ENCODE measurements at regions not wholly inside any gene's neighbourhood (a gene's known extent, or its start where the extent isn't known, plus 50 kb on each side); places are given as distances from the start of the nearest gene placed in this dataset.

DNA sequence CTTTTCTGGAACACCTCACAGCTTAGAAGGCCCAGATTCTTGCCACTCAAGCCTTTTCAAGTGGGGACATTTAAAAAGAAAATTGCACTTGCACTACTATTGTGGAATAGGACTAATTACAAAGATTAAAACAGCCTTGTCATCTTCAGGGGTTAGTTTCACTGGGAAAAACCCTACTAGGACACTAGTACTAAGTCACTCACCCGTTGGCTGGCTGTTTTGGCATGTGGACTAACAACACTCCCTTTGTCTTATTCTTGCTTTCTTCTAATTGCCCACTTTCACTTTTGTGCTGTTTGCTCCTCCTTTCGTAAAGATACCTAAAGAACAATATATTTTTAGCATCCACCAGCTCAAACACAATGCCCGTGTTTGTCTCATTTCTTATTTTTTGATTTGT lies 200.9 kb upstream of the MID1 start:
- H3K27ac Mint-ChIP-seq: no peak overlapping the region
- peaks cover 35% of the 10 kb centered on the region for H3K4me1 Mint-ChIP-seq
- no peaks in the 10 kb centered on the region for H3K36me3 Mint-ChIP-seq (ENCODE audit: low read depth)

DNA sequence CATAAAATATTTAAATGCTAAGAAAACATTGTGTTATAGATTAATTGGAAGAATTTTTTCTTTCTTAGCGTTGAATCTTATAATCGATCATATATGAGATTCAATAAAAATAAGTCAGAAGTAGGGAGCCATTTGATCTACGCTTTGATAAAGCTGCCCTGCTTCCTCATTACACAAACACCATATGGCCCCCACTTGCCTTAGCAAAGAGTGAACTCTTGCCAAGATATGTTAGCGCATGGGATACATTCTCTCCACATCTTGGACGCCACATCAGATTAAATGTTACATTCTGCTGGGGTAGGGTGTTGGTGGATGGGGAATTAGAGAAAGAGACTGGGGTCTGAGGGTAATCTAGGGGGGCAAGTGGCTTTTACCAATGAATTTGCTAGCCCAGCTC lies 207.7 kb upstream of the MID1 start:
- peaks cover 2% of the 10 kb centered on the region for H3K9me3 Mint-ChIP-seq
- H3K27me3 Mint-ChIP-seq (ENCODE audit: low read depth): peaks cover 4% of the 10 kb centered on the region
- TF ChIP-seq, protein P1, sequence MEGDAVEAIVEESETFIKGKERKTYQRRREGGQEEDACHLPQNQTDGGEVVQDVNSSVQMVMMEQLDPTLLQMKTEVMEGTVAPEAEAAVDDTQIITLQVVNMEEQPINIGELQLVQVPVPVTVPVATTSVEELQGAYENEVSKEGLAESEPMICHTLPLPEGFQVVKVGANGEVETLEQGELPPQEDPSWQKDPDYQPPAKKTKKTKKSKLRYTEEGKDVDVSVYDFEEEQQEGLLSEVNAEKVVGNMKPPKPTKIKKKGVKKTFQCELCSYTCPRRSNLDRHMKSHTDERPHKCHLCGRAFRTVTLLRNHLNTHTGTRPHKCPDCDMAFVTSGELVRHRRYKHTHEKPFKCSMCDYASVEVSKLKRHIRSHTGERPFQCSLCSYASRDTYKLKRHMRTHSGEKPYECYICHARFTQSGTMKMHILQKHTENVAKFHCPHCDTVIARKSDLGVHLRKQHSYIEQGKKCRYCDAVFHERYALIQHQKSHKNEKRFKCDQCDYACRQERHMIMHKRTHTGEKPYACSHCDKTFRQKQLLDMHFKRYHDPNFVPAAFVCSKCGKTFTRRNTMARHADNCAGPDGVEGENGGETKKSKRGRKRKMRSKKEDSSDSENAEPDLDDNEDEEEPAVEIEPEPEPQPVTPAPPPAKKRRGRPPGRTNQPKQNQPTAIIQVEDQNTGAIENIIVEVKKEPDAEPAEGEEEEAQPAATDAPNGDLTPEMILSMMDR (IDR thresholded peaks at IDR 0.05; ENCODE audit: unreplicated experiment in 3 of 3): no peak
- no peaks in the 10 kb centered on the region for H3K36me3 Mint-ChIP-seq (ENCODE audit: low read depth)
- H3K4me3 Mint-ChIP-seq: no peak overlapping the region
- peaks cover 60% of the 10 kb centered on the region for H3K4me1 Mint-ChIP-seq
- no peak overlapping the region for H3K27ac Mint-ChIP-seq

More for the DNA sequence above, 200.9 kb upstream of the MID1 start:
- Mint-ChIP-seq H3K4me3 (no peak overlapping the region), H3K9me3 (no peaks in the 10 kb centered on the region), H3K27me3 (ENCODE audit: low read depth) (no peaks in the 10 kb centered on the region)
- TF ChIP-seq, protein P1 (IDR thresholded peaks at IDR 0.05; ENCODE audit: unreplicated experiment in 3 of 3): no peak

DNA sequence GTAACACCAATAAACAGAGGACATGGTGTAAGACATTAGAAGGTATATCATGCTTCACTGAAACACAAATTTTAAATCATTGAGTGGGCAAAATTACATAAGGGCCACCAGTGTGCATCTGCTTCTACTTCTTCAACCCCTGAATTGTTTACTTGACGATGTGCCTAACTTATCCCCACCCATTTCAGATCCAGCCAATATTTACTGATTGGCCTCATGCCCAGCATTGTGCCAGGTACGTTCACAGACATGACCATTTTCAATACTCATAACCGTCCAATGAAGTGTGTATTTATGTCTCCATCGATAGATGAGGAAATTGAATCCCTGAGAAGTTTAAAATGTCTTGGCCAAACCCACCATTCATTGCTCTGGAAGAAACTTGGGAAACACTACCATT lies 208.3 kb upstream of the MID1 start:
- Mint-ChIP-seq H3K4me1 (peaks cover 60% of the 10 kb centered on the region), H3K36me3 (ENCODE audit: low read depth) (no peaks in the 10 kb centered on the region), H3K4me3 (no peak overlapping the region), H3K9me3 (peaks cover 2% of the 10 kb centered on the region), H3K27ac (no peak overlapping the region), H3K27me3 (ENCODE audit: low read depth) (peaks cover 4% of the 10 kb centered on the region)
- TF ChIP-seq, protein P1 (IDR thresholded peaks at IDR 0.05; ENCODE audit: unreplicated experiment in 3 of 3): no peak

DNA sequence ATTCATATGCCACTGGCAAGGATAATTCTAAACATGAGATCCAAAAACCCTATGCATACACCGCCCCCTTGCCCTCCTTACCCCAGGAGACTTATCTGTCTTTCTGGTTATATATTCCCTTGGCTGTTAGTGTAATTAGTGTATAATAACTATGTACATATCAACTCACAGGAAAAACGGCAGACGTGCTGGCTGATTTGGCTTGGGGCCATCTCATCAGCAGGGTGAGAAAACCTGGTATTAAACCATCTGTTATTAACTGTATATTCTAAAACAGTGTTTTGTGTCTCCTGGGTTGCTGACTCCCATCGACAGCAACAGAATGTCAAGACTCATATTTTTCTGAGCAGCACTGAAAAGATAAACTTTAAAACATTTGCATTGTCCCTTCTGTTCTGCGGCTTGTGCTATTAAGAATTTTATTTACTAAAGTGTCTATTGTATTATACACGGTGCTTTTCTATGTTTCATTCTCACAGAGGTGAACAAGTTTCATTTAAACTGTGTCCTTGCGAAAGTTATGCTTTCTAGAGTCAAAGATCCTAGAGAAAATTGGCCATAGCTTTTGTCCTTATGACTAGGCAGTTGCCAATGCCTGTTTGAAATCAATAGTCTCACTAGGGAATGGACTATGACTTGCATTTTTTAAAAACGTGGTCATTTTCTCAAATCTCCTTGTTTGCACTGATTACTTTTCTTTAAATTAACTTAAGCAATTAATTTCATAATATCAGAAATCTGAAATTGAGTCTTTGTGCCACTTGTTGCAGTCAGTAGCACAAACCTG lies 211.5 kb upstream of the MID1 start:
- Mint-ChIP-seq H3K4me1 (peaks cover 35% of the 10 kb centered on the region), H3K27ac (peak overlapping the region; percentile 24 to 65 (median 46)), H3K4me3 (peak overlapping the region; percentile 66 to 87 (median 80)), H3K36me3 (ENCODE audit: low read depth) (no peaks in the 10 kb centered on the region), H3K27me3 (ENCODE audit: low read depth) (peaks cover under 1% of the 10 kb centered on the region), H3K9me3 (peaks cover 2% of the 10 kb centered on the region)
- TF ChIP-seq, protein P1 (IDR thresholded peaks at IDR 0.05; ENCODE audit: unreplicated experiment in 3 of 3): no peak

DNA sequence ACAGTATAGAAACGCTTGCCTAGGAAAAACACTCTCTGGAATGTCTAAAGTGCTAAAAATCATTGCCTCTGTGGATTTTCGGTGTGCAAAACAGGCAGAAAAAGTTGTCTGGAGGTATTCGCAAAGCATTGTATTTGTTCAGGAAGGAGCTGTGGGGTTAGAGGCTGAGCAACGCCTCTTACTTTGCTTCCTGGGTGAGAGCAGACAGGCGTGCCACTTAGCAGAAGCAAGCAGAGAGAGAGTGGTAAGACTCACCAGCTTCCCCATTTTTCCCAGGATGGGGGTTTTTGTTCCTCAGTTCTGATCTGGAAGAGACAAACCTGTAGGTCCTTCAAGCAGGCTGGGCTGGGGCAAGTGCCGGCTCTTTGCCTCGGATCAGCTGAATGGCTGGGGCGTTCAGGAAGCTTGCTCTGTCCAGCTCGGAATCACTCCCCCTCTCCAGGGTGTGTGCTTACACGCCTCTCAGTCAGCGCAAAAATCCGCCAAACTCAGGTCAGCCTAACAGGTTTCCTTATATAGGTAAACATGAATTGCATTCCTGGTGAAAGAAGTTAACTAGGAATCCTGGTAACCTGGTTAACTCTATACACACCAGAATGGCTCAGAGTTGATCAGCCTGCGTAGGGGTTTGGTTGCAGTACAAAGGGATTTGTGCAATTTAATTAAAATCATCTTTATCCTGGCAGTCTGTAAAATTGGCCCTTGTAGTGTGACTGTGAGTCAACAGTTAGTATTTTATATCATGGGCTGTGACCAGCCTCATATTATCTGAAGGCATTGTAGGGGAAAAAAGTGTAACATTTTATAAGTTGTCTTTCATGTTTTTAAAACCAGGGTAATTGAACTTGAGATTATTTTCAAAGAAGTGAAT lies 213.1 kb upstream of the MID1 start:
- H3K4me1 Mint-ChIP-seq: peaks cover 29% of the 10 kb centered on the region
- H3K27ac Mint-ChIP-seq: peak overlapping the region; percentile 46 to 65 (median 49)
- no peaks in the 10 kb centered on the region for H3K36me3 Mint-ChIP-seq (ENCODE audit: low read depth)
- TF ChIP-seq, protein P1 (IDR thresholded peaks at IDR 0.05; ENCODE audit: unreplicated experiment in 3 of 3): no peak
- H3K27me3 Mint-ChIP-seq (ENCODE audit: low read depth): no peaks in the 10 kb centered on the region
- H3K9me3 Mint-ChIP-seq: peaks cover 2% of the 10 kb centered on the region
- H3K4me3 Mint-ChIP-seq: peak overlapping the region; percentile 66 to 87 (median 80)

Measured in nephron (organoid).